DND-41 (cell line): ENCODE measurements at regions not wholly inside any gene's neighbourhood (a gene's known extent, or its start where the extent isn't known, plus 50 kb on each side); places are given as distances from the start of the nearest gene placed in this dataset.

Experiments used
- CTCF ChIP-seq: IDR thresholded peaks from 2 replicates; pipeline ENCODE4 v1.5.1; 2012; ENCODE audit warnings: borderline replicate concordance, low read length, moderate library complexity, mild to moderate bottlenecking; ENCODE audit not compliant: poor library complexity, severe bottlenecking; ENCODE audit errors: extremely low read depth
- EZH2 ChIP-seq: IDR thresholded peaks from 3 replicates; pipeline ENCODE4 v1.6.1; 2012; ENCODE audit warnings: borderline replicate concordance, low read depth, mild to moderate bottlenecking, moderate library complexity, low read length, inconsistent platforms; ENCODE audit not compliant: severe bottlenecking

- no peak for TF ChIP-seq CTCF
- no peak for TF ChIP-seq EZH2
These were observed 434.9 kb downstream of the MBD2 start for GRCh38 chr18:53789376-53790247.
